Testis (tissue), 2 donors: ENCODE measurements at regions not wholly inside any gene's neighbourhood (a gene's known extent, or its start where the extent isn't known, plus 50 kb on each side); places are given as distances from the start of the nearest gene placed in this dataset.

Experiments used
- CTCF ChIP-seq, 3 experiments: fragments of 450-650 bp in 2 of 3; fragments of 200-600 bp in 1 of 3; sonication (generic) in 1 of 3; IDR thresholded peaks; one replicate each; pipeline ENCODE4 v1.5.1; 2016 to 2019; ENCODE audit warnings: antibody characterized with exemption in 3 of 3, mild to moderate bottlenecking in 2 of 3, moderate library complexity in 1 of 3
- POLR2A ChIP-seq: fragments of 450-650 bp; IDR thresholded peaks from one replicate; pipeline ENCODE4 v1.6.1; 2017; ENCODE audit warnings: antibody characterized with exemption, mild to moderate bottlenecking, moderate library complexity

GRCh38 chr17:413706-414380 lies 61.2 kb upstream of the RPH3AL start:
- no peak for TF ChIP-seq CTCF (IDR thresholded peaks at IDR 0.05)
- no peak for TF ChIP-seq POLR2A
